ENCODE measurements at regions not wholly inside any gene's neighbourhood (a gene's known extent, or its start where the extent isn't known, plus 50 kb on each side); places are given as distances from the start of the nearest gene placed in this dataset.

DNA sequence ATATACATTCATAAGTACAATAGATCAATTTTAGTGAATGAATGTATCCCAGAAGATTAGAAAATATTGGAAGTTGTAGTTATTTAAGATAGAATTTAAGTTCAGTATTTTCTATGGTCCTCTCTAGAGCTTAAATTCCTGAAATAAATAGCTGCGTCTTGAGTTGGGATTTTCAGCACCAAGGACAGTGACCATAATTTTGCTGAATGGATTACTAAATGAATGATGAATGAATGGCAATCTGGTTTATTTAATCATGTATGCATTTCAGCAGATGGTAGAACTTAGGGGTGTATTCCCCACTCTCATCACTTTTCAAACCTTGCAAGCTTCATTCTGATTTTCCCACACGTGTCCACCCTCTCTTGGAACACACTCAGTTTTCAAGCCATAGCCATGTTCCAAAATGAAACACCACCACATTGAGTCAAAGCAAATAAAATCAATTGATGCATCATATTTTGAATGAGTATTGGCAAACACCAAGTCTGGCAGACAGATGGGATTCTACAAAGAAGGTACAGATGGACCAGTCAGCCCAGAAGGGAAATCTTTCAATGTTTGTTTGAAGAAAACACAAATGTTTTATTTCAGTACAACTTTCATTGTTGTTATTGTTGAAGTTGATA is 362.2 kb upstream of the NXPH2 start:
- no peak for DNase-seq

DNA sequence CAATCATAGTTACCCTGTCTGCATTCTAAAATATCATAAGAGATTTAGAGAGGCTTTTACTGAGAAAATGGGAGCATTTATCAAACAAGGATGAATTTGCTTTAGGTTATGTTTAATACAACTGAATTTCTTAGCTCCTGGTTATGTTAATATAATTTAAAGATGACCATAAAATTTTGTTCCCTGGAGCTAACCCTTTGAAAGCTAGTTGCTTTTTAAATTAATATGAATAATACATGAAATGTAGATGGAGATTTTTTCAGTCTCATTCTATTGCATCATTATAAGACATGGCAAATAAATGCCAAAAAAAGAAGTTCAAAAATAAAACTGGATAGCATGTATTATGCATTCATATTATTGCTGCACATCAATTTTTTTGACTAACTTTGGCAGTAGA is 344.1 kb upstream of the NXPH2 start:
- no peak for DNase-seq

DNA sequence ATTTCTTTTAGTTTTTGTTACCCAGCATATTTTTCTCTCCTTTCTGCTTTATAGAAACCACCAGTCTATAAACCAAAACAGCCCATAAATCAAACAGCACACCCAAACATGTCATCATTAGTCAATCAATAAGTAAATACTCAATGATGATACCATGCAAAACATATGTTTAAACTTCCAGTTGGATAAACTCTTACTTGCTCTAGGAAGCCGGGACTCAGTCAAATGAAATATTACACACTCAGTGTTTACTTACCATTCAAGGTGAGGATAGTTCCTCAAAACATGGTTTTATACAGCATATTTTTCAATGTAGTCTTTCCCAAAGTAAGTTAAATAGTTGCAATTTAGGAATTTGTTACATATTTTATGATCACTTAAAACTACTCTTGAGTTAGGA is 343.6 kb upstream of the NXPH2 start:
- DNase-seq: no peak

DNA sequence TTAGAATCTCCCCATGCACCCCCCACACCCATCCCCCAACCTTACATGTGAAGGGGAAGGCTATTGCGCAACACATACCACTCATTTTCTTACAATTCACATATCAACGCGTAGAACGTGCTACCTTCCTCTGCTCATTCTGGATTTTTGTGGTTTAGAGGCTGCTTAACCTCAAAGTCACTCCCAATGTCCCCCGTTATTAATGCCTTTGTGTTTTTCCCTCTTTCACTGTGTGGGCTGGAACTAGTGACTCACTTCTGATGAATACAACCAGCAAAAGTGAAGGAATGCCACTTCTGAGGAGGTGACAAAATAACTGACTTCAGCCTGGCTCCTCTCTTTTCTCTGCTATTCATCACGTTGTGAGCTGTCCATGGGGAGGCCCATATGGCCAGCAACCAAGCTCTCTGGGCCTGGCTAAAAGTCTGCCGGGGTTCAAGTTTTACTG is 342.5 kb upstream of the NXPH2 start:
- DNase-seq: no peak

DNA sequence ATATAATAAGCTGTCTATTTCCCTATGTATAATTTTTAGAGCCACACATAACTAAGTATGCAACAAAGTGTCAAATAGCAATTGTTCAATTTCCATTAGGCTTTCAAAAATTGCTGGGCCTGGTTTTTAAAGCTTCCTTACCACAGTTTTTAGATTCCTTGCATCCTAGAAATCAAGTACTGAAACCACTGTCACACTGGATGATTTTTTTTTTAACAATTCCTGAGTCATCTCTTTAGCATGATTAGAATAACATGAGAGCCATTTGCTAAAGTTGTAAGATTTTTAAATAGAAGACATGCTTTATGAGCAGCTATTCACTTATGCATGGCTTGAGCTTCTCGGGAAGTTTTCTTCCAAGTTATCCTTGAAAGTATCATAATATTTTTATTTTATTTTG is 319.5 kb upstream of the NXPH2 start:
- no peak for DNase-seq

DNA sequence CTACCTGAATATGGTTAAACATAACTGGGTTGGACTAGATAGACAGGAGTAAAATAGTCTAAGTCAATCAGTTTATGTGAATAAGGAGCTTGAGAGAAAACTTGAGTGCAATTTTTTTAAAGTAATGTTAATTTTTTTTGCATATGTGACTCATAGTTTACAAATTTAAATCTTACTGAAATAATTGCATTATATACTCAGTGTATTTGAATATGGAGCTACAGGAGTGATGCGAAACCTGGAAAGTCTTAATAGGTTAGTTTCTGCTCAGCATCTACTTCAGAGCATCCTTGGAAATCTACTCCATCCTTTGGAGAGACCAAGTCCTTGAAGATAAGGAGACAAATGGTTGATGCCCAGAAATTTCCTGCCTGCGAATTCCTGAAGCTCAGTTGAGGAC is 318.8 kb upstream of the NXPH2 start:
- no peak for DNase-seq

DNA sequence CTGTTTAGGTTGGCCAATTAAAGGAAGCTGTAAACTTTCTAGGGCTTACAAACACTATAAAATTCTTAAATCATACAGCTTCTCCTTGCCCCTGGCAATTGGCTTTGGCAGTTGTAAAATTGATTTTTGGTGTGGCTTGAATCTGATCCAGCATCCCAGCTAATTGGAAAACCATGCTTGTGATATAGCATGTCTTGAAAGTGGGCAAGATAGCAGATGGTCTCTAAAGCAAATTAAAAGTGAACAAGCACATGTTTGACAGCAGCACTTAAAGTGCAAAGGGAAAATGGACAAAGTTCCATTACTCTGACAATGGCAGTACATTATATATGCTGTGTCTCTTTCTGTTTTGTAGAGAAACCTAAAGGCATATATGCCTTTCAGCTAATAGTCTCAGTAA is 302.9 kb upstream of the NXPH2 start:
- DNase-seq: no peak

DNA sequence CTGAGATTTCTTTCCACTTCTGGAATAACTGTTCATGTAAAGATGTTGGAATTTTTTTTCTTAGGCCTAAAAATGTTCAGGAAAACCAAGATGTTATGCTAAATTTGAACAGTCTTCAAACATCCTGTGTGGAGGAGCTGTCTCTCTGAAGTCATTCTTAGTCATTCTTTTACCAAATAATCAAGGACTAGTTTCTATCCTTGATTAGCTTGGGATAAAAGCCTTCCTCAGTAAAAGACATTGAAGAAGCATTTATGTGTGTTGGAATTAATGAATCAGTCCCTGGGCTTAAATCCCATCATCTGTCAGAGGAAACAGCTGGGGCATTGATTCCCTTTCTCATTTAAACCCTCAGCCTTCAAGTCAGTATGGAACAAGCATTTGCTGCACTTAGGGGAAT is 300.1 kb upstream of the NXPH2 start:
- no peak for DNase-seq

DNA sequence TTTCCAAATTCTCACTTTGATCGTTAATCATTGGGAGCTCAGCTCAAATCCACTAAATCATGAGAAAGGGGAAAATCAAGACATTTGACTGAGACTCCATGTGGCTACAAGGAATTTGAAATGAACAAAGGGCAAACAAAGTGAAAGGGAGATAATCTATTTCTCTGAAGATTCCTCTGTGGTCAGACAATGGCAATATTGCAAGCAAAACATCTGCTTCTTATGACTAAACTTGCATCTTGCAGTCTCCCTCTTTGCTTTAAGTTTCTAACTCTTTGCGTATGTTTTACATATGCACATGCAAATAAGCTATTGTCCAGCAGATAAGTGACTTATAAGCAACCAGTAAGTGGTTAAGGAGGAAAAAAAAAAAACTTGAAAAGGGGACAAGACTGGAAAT is 299.1 kb upstream of the NXPH2 start:
- DNase-seq: no peak

DNA sequence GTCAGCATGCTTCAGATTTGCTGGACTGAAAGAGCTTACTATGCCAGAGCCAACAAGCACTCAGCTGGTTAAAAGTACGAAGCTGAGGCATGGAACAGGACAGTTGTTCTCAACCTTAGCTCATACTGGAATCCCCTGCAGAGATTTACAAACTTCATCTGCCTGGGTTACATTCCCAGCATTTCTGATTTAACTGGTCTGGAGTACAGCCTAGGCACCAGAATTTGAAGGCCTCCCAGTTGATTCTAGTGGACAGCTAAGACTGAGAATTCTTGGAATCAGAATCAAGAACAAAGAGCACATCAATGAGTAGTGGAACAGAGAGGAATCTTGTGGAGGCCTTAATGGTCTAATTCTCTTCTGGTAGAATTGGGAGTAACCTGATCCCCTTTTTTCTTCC is 298.2 kb upstream of the NXPH2 start:
- DNase-seq: no peak

DNA sequence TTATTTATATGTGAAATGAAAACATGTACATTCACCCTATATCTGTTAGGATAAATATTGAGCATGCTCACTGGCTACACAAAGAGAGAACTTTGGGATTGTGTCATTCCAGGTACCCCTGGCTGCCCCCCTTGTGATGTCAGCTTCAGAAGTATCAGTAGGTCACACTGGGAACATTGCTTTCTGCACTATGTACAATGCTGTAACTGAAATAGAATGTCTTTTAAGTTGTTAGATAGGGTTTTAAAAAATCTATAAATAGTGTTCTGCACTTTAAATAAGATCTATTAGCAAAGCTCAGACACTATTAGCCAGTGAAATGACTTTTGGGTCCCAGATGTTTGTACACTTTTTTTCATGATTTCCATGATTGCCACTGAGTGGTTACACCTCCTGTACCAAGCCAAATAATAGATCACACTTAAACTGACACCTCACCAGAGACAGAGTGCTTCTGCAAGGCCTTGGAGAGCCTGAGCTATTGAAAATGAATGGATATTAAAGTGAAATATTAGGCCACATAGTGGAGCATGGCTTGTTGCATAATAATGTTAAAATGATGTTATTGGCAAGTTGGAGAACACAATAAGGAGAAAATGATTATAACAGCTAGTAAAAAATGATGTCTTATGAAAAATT is 297.0 kb upstream of the NXPH2 start:
- no peak for DNase-seq

DNA sequence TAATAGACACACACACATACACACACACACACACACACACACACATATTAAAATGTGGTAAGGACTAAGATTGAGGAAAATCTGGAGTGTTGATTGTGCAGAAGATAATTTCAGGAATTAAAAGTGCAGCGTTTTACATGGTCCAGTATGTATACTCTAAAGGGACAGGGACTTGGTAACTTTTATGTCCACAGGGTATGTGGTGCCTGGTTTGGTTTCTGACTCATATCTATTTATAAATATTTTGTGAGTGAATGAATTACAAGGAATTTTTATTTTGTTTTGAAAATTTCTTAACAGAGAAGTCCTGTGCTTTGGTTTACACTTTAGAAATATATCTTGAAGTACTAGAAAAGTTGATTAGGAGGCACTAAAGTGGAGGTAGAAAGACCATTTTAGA is 287.7 kb upstream of the NXPH2 start:
- DNase-seq: no peak

DNA sequence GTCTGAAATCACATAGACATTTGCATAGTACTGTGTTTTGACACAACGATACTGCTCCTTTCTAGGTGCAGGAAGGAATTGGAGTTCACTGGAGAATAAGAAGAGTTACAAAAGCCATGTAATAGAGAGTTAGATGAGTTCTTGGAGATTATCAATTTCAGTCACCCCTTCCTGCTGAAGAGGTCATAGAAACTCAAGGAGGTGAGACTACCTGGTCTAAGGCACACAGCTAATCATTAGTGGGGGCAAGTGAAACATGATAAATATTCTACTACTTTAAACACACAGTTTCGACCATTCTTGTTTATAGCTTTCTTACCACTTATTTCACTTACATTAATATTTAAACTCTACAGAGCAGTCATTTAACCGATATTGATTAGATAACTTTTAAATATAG is 286.9 kb upstream of the NXPH2 start:
- no peak for DNase-seq

DNA sequence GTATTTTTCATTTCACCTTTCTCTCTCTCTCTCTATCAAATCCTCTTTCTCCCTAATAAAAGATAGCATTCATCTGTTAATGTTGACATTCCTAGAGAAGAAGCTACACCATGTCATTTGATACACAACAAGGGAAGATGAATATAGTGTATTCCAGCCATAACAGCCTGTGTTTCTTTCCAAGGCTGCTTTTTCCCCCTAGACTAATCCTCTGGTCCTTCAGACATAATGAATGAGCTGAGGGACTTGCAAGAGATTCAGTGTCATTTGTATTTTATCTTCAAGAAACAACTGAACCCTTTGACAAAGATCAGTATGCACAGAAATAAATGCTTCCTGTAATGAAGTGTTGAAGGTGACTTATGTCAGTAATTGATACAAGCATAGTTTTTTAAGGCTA is 284.0 kb upstream of the NXPH2 start:
- no peak for DNase-seq

DNA sequence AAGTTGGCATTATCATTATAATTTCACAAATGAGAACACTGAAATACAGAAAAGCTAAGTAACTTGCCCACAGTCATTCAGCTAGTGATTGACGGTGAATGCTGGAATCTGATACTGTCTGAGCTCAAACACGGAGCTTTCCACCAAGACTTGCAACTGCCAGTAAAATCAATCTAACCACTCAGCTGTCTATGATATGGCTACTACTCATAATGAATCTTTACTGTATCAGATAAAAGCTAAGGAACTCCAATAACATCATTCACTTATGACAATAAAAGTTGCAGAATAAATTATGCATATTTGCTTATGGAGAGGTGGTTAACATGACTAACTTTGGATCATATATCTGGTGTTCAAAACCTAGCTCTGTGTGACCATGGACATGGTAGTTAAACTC is 279.4 kb upstream of the NXPH2 start:
- no peak for DNase-seq

DNA sequence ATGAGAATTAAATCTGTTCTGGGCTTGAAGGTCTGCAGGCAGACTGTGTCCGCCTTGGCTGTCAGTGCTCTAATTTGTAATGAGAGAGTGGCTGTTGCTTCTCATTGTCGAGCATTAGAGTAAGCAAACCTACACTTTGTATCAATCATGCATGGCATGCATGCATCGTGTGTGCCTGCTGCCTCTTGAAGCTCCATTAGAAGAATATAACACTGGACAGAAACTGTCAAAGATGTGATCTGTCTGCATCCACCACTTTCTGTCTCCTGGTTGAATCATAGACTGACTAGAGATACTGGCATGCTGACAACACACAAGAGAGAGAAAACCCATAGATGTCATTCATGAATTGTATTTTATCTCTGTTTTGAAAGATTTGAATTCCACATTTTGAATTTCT is 275.0 kb upstream of the NXPH2 start:
- DNase-seq: no peak

DNA sequence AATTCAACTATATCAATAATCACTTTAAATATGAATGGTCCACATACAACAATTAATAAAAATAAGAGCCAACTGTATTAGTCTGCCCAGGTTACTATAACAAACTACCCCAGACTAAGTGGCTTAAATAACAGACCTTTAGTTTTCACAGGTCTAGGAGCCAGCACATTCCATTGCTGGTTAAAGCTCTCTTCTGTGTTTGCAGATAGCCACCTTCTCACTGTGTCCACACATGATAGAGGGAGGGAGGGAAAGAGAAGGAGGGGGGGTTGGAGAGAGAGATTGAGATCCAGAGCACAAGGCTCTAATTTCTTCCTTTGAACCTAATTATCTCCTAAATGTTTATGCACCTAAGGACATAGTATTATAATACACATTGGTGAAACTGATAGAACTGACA is 267.8 kb upstream of the NXPH2 start:
- no peak for DNase-seq

DNA sequence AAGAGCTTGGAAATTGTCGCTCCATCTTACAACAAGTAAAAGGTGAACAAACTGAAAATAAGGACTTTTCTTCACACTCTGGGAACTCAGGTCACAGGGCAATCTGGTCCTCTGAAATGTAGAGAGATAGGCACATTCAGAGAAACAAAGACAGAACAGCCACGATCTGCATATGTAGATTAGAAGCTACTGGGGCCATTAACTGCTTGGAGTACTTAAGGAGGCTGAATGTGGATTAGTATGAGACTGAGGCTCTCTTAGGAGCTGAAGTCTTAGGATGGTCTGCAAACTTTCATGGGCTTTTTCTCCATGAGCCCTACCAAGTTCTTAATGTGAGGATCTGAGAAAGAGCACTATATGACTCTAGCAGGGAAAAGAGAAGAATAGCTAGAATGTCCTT is 265.3 kb upstream of the NXPH2 start:
- DNase-seq: no peak

DNA sequence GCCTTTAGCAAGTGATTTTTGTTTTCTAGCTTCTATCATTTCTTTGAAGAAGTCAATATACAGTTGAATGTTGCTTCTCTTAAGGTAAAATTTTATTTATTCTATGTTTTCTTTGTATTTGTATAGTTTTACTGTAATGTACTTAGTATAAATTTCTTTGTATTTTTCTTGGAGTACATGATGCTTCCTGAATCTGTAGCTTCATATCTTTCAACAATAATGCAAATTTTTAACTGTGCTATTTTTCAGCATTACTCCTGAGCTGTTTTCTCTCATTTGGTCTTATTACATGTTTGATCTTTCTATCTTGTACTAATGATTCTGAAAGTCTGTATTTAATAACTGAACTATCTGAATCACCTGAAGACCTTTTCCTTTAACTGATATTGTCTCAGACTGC is 253.9 kb upstream of the NXPH2 start:
- no peak for DNase-seq

DNA sequence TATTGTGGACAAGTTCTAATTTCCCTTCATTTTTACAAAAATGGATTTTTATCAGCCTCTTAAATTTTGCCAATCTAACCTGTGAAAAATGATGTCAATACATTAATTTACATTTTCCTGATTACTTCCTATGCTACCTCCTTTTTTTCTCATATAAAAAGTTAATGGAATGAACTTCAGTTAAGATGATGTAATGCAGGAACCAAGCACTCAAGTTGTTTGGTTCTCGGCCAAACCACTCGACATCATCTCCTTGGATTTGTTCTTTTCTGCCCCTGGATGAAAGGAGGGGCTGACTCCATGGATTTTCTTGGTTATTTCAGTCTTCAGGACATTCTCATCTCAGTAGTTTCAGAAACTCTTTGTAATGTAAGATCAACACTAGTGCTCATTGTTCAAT is 253.1 kb upstream of the NXPH2 start:
- DNase-seq: no peak

DNA sequence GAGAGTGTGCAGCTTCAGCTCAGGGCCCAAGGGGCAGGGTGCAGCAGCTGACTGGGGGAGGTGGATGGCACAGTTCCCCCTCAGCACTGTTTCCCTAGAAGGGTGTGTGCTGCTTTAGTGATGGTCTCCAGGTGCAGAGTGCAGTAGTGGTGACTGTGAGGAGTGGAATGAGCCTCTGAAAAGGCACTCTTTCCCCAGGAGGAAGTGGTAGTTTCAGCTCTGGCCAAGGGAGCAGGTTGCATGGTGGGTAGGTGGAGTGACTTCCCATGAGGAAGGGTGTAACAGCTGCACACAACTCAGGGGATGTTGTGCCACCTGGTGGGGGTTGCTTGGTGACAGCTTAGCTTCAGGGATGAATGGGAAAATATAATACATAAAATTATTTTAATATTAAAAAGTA is 251.5 kb upstream of the NXPH2 start:
- DNase-seq: no peak

DNA sequence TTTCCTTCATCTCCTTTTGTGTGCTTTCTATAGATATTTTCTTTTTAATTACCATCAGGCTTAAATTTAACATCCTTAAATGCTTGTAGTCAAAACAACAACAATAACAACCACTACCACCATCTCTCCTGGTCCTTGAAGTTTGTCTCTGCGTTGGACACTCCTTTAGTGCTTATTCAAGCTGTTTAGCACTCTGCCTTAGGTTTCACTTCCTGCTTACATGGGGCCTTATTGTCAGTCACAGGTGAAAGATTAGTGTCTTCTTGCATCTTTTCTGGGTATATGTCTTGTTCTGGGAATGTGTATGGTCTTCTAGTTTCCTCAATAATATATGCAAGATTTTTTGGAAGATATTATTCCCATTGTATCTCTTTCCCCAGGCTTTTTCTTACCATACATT is 240.1 kb upstream of the NXPH2 start:
- no peak for DNase-seq

DNA sequence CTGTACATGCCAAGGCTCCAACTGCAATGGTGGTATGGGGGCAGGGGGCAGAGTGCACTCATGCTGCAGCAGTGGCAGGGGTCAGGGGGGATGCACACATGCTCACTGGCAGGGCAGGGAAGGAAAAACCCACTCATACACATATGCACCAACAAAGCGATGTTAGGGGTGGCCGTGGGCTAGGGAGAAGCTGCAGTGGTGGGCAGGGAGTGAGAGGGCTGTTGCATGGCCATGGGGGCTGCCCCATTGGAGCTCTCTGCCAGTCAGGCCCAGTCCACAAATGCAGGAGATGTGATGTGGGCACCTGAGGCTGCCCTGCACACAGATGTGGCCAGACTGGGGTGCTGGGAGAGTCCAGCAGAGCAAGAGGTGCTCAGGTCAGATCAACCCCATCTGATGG is 238.1 kb upstream of the NXPH2 start:
- DNase-seq: no peak

DNA sequence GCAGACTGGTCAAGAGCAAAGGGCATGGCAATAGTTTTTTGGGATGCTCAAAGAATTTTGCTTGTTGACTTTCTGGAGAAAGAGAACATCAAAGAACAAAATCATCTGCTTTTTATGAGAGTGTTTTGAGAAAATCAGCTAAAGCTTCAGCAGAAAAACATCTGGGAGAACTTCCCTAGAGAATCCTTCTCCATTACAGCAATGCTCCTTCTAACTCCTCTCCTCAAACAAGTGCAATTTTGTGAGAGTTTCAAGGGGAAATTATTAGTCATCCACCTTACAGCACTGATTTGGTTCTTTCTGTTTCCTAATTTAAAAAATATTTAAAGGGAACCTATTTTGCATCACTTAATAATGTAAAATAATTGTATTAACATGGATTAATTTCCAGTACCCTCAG is 226.9 kb upstream of the NXPH2 start:
- no peak for DNase-seq

Measured in occipital lobe (tissue), 1 donor.